Neural cell (in vitro differentiated cells): ENCODE measurements at regions not wholly inside any gene's neighbourhood (a gene's known extent, or its start where the extent isn't known, plus 50 kb on each side); places are given as distances from the start of the nearest gene placed in this dataset.

ENCODE experiments used
- H2AFZ ChIP-seq: fragments of 200-600, 300-800 bp; sonication (generic), shearing (Covaris generic); 2 replicates; pipeline ENCODE4 v1.6.0; 2014; ENCODE audit warnings: low read depth, mild to moderate bottlenecking, antibody characterized with exemption, low read length, moderate library complexity
- H3F3A ChIP-seq: fragments of 200-600 bp; shearing (Covaris generic); 2 replicates; pipeline ENCODE4 v1.6.1; 2016; ENCODE audit warnings: mild to moderate bottlenecking, moderate library complexity, mixed read lengths, antibody characterized with exemption, low read length; ENCODE audit not compliant: insufficient read depth, poor library complexity, severe bottlenecking
- H3K27ac ChIP-seq: fragments of 200-600, 300-800 bp; sonication (generic), shearing (Covaris generic); 2 replicates; pipeline ENCODE4 v1.5.1; 2014; ENCODE audit warnings: mild to moderate bottlenecking, low read length, moderate library complexity
- H3K27me3 ChIP-seq: fragments of 300-800, 200-600 bp; sonication (generic), shearing (Covaris generic); 2 replicates; pipeline ENCODE4 v1.6.0; 2014; ENCODE audit warnings: mild to moderate bottlenecking, low read depth, low read length, moderate library complexity; ENCODE audit not compliant: insufficient read depth
- H3K36me3 ChIP-seq: fragments of 300-800, 200-600 bp; sonication (generic), shearing (Covaris generic); 2 replicates; pipeline ENCODE4 v1.5.1; 2014; ENCODE audit warnings: mild to moderate bottlenecking, antibody characterized with exemption, low read length, moderate library complexity; ENCODE audit not compliant: insufficient read depth
- H3K4me2 ChIP-seq: fragments of 300-800, 200-600 bp; sonication (generic), shearing (Covaris generic); 2 replicates; pipeline ENCODE4 v1.6.0; 2014; ENCODE audit warnings: mild to moderate bottlenecking, low read length
- H3K4me3 ChIP-seq: fragments of 300-800, 200-600 bp; sonication (generic), shearing (Covaris generic); 2 replicates; pipeline ENCODE4 v1.5.1; 2014; ENCODE audit warnings: mild to moderate bottlenecking, low read length, moderate library complexity
- H3K79me2 ChIP-seq: fragments of 200-600 bp; shearing (Covaris generic); replicated peaks from 2 replicates; pipeline ENCODE4 v1.6.0; 2014; ENCODE audit warnings: mild to moderate bottlenecking, low read length, moderate library complexity; ENCODE audit not compliant: insufficient read depth
- H3K9ac ChIP-seq: fragments of 300-800, 200-600 bp; sonication (generic), shearing (Covaris generic); 2 replicates; pipeline ENCODE4 v1.6.1; 2016; ENCODE audit warnings: mild to moderate bottlenecking, low read length, mixed read lengths
- H3K9me2 ChIP-seq: fragments of 200-600 bp; shearing (Covaris generic); 2 replicates; pipeline ENCODE4 v1.6.1; 2016; ENCODE audit warnings: mild to moderate bottlenecking, low read length, mixed read lengths; ENCODE audit not compliant: insufficient read depth
- H3K9me3 ChIP-seq: fragments of 200-600, 300-800 bp; sonication (generic), shearing (Covaris generic); 2 replicates; pipeline ENCODE4 v1.6.1; 2016; ENCODE audit warnings: mild to moderate bottlenecking, mixed run types, low read length, moderate library complexity, mixed read lengths
- H4K20me1 ChIP-seq: fragments of 200-600 bp; shearing (Covaris generic); 2 replicates; pipeline ENCODE4 v1.6.1; 2016; ENCODE audit warnings: mild to moderate bottlenecking, mixed run types; ENCODE audit not compliant: insufficient read depth
- EP300 ChIP-seq: fragments of 450-650 bp; conservative IDR thresholded peaks from 2 replicates; pipeline ENCODE4 v1.6.1; 2014; ENCODE audit warnings: antibody characterized with exemption, mild to moderate bottlenecking, moderate library complexity; ENCODE audit not compliant: poor library complexity, severe bottlenecking
- EZH2 ChIP-seq: fragments of 200-600, 300-800 bp; shearing (Covaris generic), sonication (generic); IDR thresholded peaks from 2 replicates; pipeline ENCODE4 v1.6.1; 2014; ENCODE audit warnings: antibody characterized with exemption, low read length, borderline replicate concordance, mild to moderate bottlenecking; ENCODE audit not compliant: insufficient read depth, poor library complexity, severe bottlenecking
- MXI1 ChIP-seq: fragments of 450-650 bp; conservative IDR thresholded peaks from 2 replicates; pipeline ENCODE4 v1.6.1; 2014; ENCODE audit warnings: antibody characterized with exemption, mild to moderate bottlenecking; ENCODE audit not compliant: poor library complexity, severe bottlenecking
- POLR2AphosphoS5 ChIP-seq: IDR thresholded peaks from 2 replicates; pipeline ENCODE4 v1.6.1; 2012
- RAD21 ChIP-seq: fragments of 450-650 bp; conservative IDR thresholded peaks from 2 replicates; pipeline ENCODE4 v1.6.1; 2014; ENCODE audit warnings: antibody characterized with exemption, mild to moderate bottlenecking, moderate library complexity
- SMC3 ChIP-seq: fragments of 450-650 bp; conservative IDR thresholded peaks from 2 replicates; pipeline ENCODE4 v1.6.1; 2014; ENCODE audit warnings: antibody characterized with exemption, mild to moderate bottlenecking, moderate library complexity; ENCODE audit not compliant: poor library complexity
- TAF1 ChIP-seq: IDR thresholded peaks from 2 replicates; pipeline ENCODE4 v1.6.1; 2012; ENCODE audit warnings: low read depth
- TF ChIP-seq, protein P1 (sequence below): fragments of 450-650 bp; IDR thresholded peaks from 2 replicates; pipeline ENCODE4 v1.5.1; 2014; ENCODE audit warnings: antibody characterized with exemption, mild to moderate bottlenecking, moderate library complexity; ENCODE audit not compliant: poor library complexity, severe bottlenecking
- TF ChIP-seq, protein P2 (sequence below): IDR thresholded peaks from 2 replicates; pipeline ENCODE4 v1.6.1; 2012; ENCODE audit warnings: borderline replicate concordance

DNA sequence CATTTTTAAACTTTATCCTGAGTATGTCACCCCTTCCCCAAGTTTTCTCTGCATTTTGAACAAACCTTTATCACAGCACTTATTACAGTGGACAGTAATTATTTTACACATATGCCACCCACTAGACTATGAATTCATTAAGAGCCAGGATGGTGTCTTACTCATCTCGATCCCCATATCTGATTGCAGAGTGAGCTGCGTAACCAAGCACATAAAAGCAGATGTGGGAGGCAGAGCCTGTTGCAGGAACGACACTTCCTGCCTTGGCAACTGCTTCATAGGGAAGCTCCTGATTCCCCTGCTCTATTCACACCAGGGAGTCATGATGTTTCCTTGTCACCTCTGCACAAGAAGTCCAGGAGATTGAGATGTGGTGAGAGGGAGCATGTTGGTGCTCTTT, 91.1 kb downstream of the MINAR1 start:
- H3K79me2 ChIP-seq, result no peaks in the 10 kb centered on the region
- H3K9ac ChIP-seq, result no peak overlapping the region
- H3K4me3 ChIP-seq, result no peak overlapping the region
- no peaks in the 10 kb centered on the region for H3F3A ChIP-seq
- no peak overlapping the region for H3K4me2 ChIP-seq
- H4K20me1 ChIP-seq, result no peaks in the 10 kb centered on the region
- H2AFZ ChIP-seq, result no peak overlapping the region
- no peak overlapping the region for H3K27ac ChIP-seq
- no peaks in the 10 kb centered on the region for H3K9me2 ChIP-seq
- no peaks in the 10 kb centered on the region for H3K27me3 ChIP-seq
- TF ChIP-seq, protein P1, sequence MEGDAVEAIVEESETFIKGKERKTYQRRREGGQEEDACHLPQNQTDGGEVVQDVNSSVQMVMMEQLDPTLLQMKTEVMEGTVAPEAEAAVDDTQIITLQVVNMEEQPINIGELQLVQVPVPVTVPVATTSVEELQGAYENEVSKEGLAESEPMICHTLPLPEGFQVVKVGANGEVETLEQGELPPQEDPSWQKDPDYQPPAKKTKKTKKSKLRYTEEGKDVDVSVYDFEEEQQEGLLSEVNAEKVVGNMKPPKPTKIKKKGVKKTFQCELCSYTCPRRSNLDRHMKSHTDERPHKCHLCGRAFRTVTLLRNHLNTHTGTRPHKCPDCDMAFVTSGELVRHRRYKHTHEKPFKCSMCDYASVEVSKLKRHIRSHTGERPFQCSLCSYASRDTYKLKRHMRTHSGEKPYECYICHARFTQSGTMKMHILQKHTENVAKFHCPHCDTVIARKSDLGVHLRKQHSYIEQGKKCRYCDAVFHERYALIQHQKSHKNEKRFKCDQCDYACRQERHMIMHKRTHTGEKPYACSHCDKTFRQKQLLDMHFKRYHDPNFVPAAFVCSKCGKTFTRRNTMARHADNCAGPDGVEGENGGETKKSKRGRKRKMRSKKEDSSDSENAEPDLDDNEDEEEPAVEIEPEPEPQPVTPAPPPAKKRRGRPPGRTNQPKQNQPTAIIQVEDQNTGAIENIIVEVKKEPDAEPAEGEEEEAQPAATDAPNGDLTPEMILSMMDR, result no peak
- TF ChIP-seq, protein P2, sequence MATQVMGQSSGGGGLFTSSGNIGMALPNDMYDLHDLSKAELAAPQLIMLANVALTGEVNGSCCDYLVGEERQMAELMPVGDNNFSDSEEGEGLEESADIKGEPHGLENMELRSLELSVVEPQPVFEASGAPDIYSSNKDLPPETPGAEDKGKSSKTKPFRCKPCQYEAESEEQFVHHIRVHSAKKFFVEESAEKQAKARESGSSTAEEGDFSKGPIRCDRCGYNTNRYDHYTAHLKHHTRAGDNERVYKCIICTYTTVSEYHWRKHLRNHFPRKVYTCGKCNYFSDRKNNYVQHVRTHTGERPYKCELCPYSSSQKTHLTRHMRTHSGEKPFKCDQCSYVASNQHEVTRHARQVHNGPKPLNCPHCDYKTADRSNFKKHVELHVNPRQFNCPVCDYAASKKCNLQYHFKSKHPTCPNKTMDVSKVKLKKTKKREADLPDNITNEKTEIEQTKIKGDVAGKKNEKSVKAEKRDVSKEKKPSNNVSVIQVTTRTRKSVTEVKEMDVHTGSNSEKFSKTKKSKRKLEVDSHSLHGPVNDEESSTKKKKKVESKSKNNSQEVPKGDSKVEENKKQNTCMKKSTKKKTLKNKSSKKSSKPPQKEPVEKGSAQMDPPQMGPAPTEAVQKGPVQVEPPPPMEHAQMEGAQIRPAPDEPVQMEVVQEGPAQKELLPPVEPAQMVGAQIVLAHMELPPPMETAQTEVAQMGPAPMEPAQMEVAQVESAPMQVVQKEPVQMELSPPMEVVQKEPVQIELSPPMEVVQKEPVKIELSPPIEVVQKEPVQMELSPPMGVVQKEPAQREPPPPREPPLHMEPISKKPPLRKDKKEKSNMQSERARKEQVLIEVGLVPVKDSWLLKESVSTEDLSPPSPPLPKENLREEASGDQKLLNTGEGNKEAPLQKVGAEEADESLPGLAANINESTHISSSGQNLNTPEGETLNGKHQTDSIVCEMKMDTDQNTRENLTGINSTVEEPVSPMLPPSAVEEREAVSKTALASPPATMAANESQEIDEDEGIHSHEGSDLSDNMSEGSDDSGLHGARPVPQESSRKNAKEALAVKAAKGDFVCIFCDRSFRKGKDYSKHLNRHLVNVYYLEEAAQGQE, result no peak
- TF ChIP-seq SMC3 (no peak), MXI1 (no peak), RAD21 (no peak), EP300 (no peak), TAF1 (no peak), EZH2 (no peak), POLR2AphosphoS5 (no peak)
- H3K9me3 ChIP-seq, result no peaks in the 10 kb centered on the region
- no peaks in the 10 kb centered on the region for H3K36me3 ChIP-seq

DNA sequence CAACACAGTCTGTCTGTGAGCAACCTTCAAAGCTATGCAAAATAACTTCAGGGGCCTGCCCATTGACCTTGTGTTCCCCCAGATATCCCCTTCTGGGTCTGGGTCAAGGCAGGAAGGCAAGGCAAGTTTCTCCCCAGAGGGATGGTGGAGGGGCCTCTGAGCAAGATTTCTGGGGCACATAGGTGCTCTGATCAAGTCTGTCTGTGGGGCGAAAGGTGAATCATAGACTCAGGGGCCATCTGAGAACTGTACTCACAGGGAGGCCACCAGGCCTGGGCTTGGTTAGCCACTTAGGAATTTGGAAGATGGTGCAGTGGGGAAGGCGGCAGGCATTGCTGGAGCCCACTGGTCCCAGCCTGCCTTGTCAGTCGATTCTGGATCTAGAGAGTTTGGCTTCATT, 92.4 kb downstream of the MINAR1 start:
- Histone ChIP-seq H3K9ac (no peak overlapping the region), H3K9me2 (no peaks in the 10 kb centered on the region)
- TF ChIP-seq EZH2 (no peak), SMC3 (no peak), MXI1 (no peak), RAD21 (no peak), TAF1 (no peak), POLR2AphosphoS5 (no peak), EP300 (no peak)
- TF ChIP-seq, protein P1, result no peak
- TF ChIP-seq, protein P2, result no peak

More for the DNA sequence above, 92.4 kb downstream of the MINAR1 start:
- H3K27me3 ChIP-seq, result no peaks in the 10 kb centered on the region
- H3K4me3 ChIP-seq, result no peak overlapping the region
- H3K9me3 ChIP-seq, result no peaks in the 10 kb centered on the region
- H3K79me2 ChIP-seq, result no peaks in the 10 kb centered on the region
- H3K27ac ChIP-seq, result no peak overlapping the region
- H4K20me1 ChIP-seq, result no peaks in the 10 kb centered on the region
- H2AFZ ChIP-seq, result no peak overlapping the region
- no peaks in the 10 kb centered on the region for H3F3A ChIP-seq
- H3K36me3 ChIP-seq, result no peaks in the 10 kb centered on the region
- H3K4me2 ChIP-seq, result no peak overlapping the region
